ENCODE measurements at regions not wholly inside any gene's neighbourhood (a gene's known extent, or its start where the extent isn't known, plus 50 kb on each side); places are given as distances from the start of the nearest gene placed in this dataset.

- no peak for TF ChIP-seq CTCF (IDR thresholded peaks at IDR 0.05; ENCODE audit: low read length)
- TF ChIP-seq EZH2phosphoT487 (IDR thresholded peaks at IDR 0.05; ENCODE audit: low read length): no peak
- TF ChIP-seq EZH2 (optimal IDR thresholded peaks at IDR 0.05; ENCODE audit: low read depth, low read length): no peak
Measured at GRCh38 chr18:67260841-67261240, 255.7 kb downstream of the DSEL start.
